ENCODE measurements at regions not wholly inside any gene's neighbourhood (a gene's known extent, or its start where the extent isn't known, plus 50 kb on each side); places are given as distances from the start of the nearest gene placed in this dataset.

- no peak for DNase-seq
These were observed 232.0 kb downstream of the ENGASE start for GRCh38 chr17:79306424-79307318.

- no peak for DNase-seq
These were observed 231.3 kb downstream of the ENGASE start for GRCh38 chr17:79305768-79306423.

GRCh38 chr17:79305376-79305767, 230.7 kb downstream of the ENGASE start:
- no peak for DNase-seq

- no peak for DNase-seq
These were observed 230.3 kb downstream of the ENGASE start for GRCh38 chr17:79304884-79305283.

- DNase-seq, result no peak
These were observed 229.1 kb downstream of the ENGASE start for GRCh38 chr17:79303641-79304205.

- no peak for DNase-seq
These were observed 226.8 kb downstream of the ENGASE start for GRCh38 chr17:79301469-79301868.

- DNase-seq, result no peak
These were observed 224.7 kb downstream of the ENGASE start for GRCh38 chr17:79299349-79299748.

- DNase-seq, result no peak
These were observed 224.2 kb downstream of the ENGASE start for GRCh38 chr17:79298799-79299198.

- DNase-seq, result no peak
These were observed 221.6 kb downstream of the ENGASE start for GRCh38 chr17:79296243-79296642.

GRCh38 chr17:79295307-79295706, 220.7 kb downstream of the ENGASE start:
- no peak for DNase-seq

- peak in 3 of 5 experiments; percentile 5 to 30 (median 16) for DNase-seq
These were observed 219.9 kb downstream of the ENGASE start for GRCh38 chr17:79294459-79295071.

- DNase-seq, result no peak
These were observed 217.9 kb downstream of the ENGASE start for GRCh38 chr17:79292501-79292900.

- no peak for DNase-seq
These were observed 216.8 kb downstream of the ENGASE start for GRCh38 chr17:79291391-79291790.

- DNase-seq, result no peak
These were observed 216.1 kb downstream of the ENGASE start for GRCh38 chr17:79290726-79291125.

- DNase-seq, result no peak
These were observed 214.3 kb downstream of the ENGASE start for GRCh38 chr17:79288950-79289349.

- DNase-seq, result no peak
These were observed 211.8 kb downstream of the ENGASE start for GRCh38 chr17:79286440-79286839.

GRCh38 chr17:79285973-79286372, 211.3 kb downstream of the ENGASE start:
- no peak for DNase-seq

- no peak for DNase-seq
These were observed 207.7 kb downstream of the ENGASE start for GRCh38 chr17:79282294-79282693.

- DNase-seq, result no peak
These were observed 207.2 kb downstream of the ENGASE start for GRCh38 chr17:79281803-79282202.

- DNase-seq, result no peak
These were observed 206.4 kb downstream of the ENGASE start for GRCh38 chr17:79280866-79281572.

- no peak for DNase-seq
These were observed 205.4 kb downstream of the ENGASE start for GRCh38 chr17:79280010-79280409.

GRCh38 chr17:79279320-79279719, 204.7 kb downstream of the ENGASE start:
- no peak for DNase-seq

- DNase-seq, result no peak
These were observed 202.2 kb downstream of the ENGASE start for GRCh38 chr17:79276821-79277220.
